CD14-positive monocyte (primary cell): ENCODE measurements at regions not wholly inside any gene's neighbourhood (a gene's known extent, or its start where the extent isn't known, plus 50 kb on each side); places are given as distances from the start of the nearest gene placed in this dataset.

Experiments
- DNase-seq, 3 donors: peaks; one replicate each; pipeline ENCODE4 v3.0.0-alpha.2; 2011 to 2022
- H2AFZ ChIP-seq: 2 replicates; pipeline ENCODE4 v1.6.0; 2012; ENCODE audit warnings: mild to moderate bottlenecking, low read depth, low read length, inconsistent platforms; ENCODE audit not compliant: insufficient read depth, poor library complexity, severe bottlenecking
- H3K27ac ChIP-seq, 2 donors: 1 replicate in 1 of 2; 2 replicates in 1 of 2; pipeline ENCODE4 v1.5.1; 2012 to 2013; ENCODE audit warnings: low read length in 2 of 2, control low read depth in 1 of 2, inconsistent platforms in 1 of 2, low read depth in 1 of 2, mild to moderate bottlenecking in 1 of 2
- H3K27me3 ChIP-seq, 2 donors: one replicate each; pipeline versions ENCODE4 v1.6.0 to v1.6.1; 2011 to 2013; ENCODE audit warnings: low read length in 2 of 2; ENCODE audit not compliant: control insufficient read depth in 2 of 2, insufficient read depth in 2 of 2
- H3K36me3 ChIP-seq, 2 donors: replicated peaks in 1 of 2; 1 replicate in 1 of 2; 2 replicates in 1 of 2; pipeline versions ENCODE4 v1.5.1 to v1.6.1; 2012 to 2013; ENCODE audit warnings: low read length in 2 of 2, control low read depth in 1 of 2, inconsistent platforms in 1 of 2, mild to moderate bottlenecking in 1 of 2; ENCODE audit not compliant: insufficient read depth in 2 of 2, control insufficient read depth in 1 of 2
- H3K4me1 ChIP-seq, 2 donors: 1 replicate in 1 of 2; 2 replicates in 1 of 2; pipeline versions ENCODE4 v1.5.1 to v1.6.1; 2012 to 2013; ENCODE audit warnings: low read length in 2 of 2, control low read depth in 1 of 2, inconsistent platforms in 1 of 2, mild to moderate bottlenecking in 1 of 2, moderate library complexity in 1 of 2; ENCODE audit not compliant: insufficient read depth in 2 of 2, control insufficient read depth in 1 of 2
- H3K4me2 ChIP-seq: replicated peaks from 2 replicates; pipeline ENCODE3; 2012; ENCODE audit warnings: low read length, moderate library complexity, mild to moderate bottlenecking; ENCODE audit not compliant: poor library complexity, severe bottlenecking; ENCODE audit errors: extremely low read depth
- H3K4me3 ChIP-seq, 3 experiments: fragments of 200-600 bp in 1 of 3; sonication (generic) in 1 of 3; replicated peaks in 1 of 3; 1 replicate in 2 of 3; 2 replicates in 1 of 3; pipeline ENCODE4 v1.5.1; 2011 to 2013; ENCODE audit warnings: low read length in 3 of 3, mild to moderate bottlenecking in 3 of 3, control low read depth in 2 of 3, low read depth in 2 of 3, inconsistent platforms in 1 of 3, moderate library complexity in 1 of 3
- H3K79me2 ChIP-seq: 2 replicates; pipeline ENCODE4 v1.6.0; 2012; ENCODE audit warnings: mild to moderate bottlenecking, control low read depth, inconsistent platforms, low read length, moderate library complexity; ENCODE audit not compliant: insufficient read depth
- H3K9ac ChIP-seq: 2 replicates; pipeline ENCODE4 v1.6.0; 2017; ENCODE audit warnings: low read length, mild to moderate bottlenecking; ENCODE audit not compliant: insufficient read depth, poor library complexity, severe bottlenecking
- H3K9me3 ChIP-seq, 2 donors: replicated peaks in 1 of 2; 1 replicate in 1 of 2; 2 replicates in 1 of 2; pipeline versions ENCODE4 v1.5.1 to v1.6.1; 2012 to 2013; ENCODE audit warnings: low read length in 2 of 2, control low read depth in 1 of 2; ENCODE audit not compliant: control insufficient read depth in 1 of 2, insufficient read depth in 1 of 2
- H4K20me1 ChIP-seq: 2 replicates; pipeline ENCODE4 v1.6.0; 2012; ENCODE audit warnings: mild to moderate bottlenecking, low read length, control low read depth, moderate library complexity; ENCODE audit not compliant: insufficient read depth
- H3K27ac Mint-ChIP-seq, 7 donors: one replicate each; pipeline ENCODE4 v1.8.0; 2020; ENCODE audit warnings: mild to moderate bottlenecking in 7 of 7, mixed read lengths in 7 of 7, moderate library complexity in 6 of 7, inconsistent platforms in 2 of 7
- H3K27me3 Mint-ChIP-seq, 3 donors: one replicate each; pipeline ENCODE4 v1.8.0; 2021 to 2022; ENCODE audit warnings: low read depth in 3 of 3, mild to moderate bottlenecking in 3 of 3, mixed read lengths in 3 of 3, moderate library complexity in 3 of 3, inconsistent platforms in 1 of 3
- H3K36me3 Mint-ChIP-seq, 2 donors: one replicate each; pipeline ENCODE4 v1.8.0; 2020; ENCODE audit warnings: mixed read lengths in 2 of 2, inconsistent platforms in 1 of 2, mild to moderate bottlenecking in 1 of 2
- H3K4me1 Mint-ChIP-seq: one replicate; pipeline ENCODE4 v1.8.0; 2020; ENCODE audit warnings: mild to moderate bottlenecking, mixed read lengths
- H3K4me3 Mint-ChIP-seq, 2 donors: one replicate each; pipeline ENCODE4 v1.8.0; 2020; ENCODE audit warnings: mild to moderate bottlenecking in 2 of 2, mixed read lengths in 2 of 2, moderate library complexity in 1 of 2
- H3K9me3 Mint-ChIP-seq, 7 donors: one replicate each; pipeline ENCODE4 v1.8.0; 2020 to 2022; ENCODE audit warnings: mixed read lengths in 7 of 7, mild to moderate bottlenecking in 6 of 7, moderate library complexity in 6 of 7, inconsistent platforms in 2 of 7
- CTCF ChIP-seq: fragments of 200-600 bp; IDR thresholded peaks from one replicate; pipeline ENCODE4 v1.8.0; 2022; ENCODE audit warnings: antibody characterized with exemption, mild to moderate bottlenecking
- WGBS: methylation state at CpG from one replicate; pipeline ENCODE4 v1.1.5; 2013; ENCODE audit warnings: missing lambda C conversion rate; ENCODE audit not compliant: insufficient coverage; 5-methylcytosine and 5-hydroxymethylcytosine counted together
- intact Hi-C, 2 donors: fragments of 100-400 bp; cut with micrococcal nuclease; formaldehyde crosslinking; loops; one replicate each; pipeline versions ENCODE4 v1.15.0 to v1.15.1; 2023

GRCh38 chr1:37239225-37239740, 205.0 kb upstream of the GRIK3 start:
- no peaks in the 10 kb centered on the region for H3K9me3 Mint-ChIP-seq
- H3K9me3 ChIP-seq: no peaks in the 10 kb centered on the region
- no peak overlapping the region for H3K4me2 ChIP-seq
- no peaks in the 10 kb centered on the region for H3K4me1 ChIP-seq
- no peak overlapping the region for H2AFZ ChIP-seq
- H3K4me3 Mint-ChIP-seq: no peak overlapping the region
- H4K20me1 ChIP-seq: no peaks in the 10 kb centered on the region
- H3K27ac ChIP-seq: no peak overlapping the region
- H3K36me3 ChIP-seq: no peaks in the 10 kb centered on the region
- H3K4me3 ChIP-seq: no peak overlapping the region
- no peak overlapping the region for H3K9ac ChIP-seq
- no peak for DNase-seq
- no peaks in the 10 kb centered on the region for H3K4me1 Mint-ChIP-seq
- no peak for TF ChIP-seq CTCF
- H3K79me2 ChIP-seq: no peaks in the 10 kb centered on the region
- 82% methylated on average over 2 of the region's 4 CpGs for WGBS
- intact Hi-C loops: no loop called here
- peak overlapping the region in 1 of 7 donors; percentile 62 for H3K27ac Mint-ChIP-seq
- no peaks in the 10 kb centered on the region for H3K27me3 ChIP-seq
- no peaks in the 10 kb centered on the region for H3K36me3 Mint-ChIP-seq
- peaks cover 6 to 22% (median 20%) of the 10 kb centered on the region in 3 donors for H3K27me3 Mint-ChIP-seq

DNA sequence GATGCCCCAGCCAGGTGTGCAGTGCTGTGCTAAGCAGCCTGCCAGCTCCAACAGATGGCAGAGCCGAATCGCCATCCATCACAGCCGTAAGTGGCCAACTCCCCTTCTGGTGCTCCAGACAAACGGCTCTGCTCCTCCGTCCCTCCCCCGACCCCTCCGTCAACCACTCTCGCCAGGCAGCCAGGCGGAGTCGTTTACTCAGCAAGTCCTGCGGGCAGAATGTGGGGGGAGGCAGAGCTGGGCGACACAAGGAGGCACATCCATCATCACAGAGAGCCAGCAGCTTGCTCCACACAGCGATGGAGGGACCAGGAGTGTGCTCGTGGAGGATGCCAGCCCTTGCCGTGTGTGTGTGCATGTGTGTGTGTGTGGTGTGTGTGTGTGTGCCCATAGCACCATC, 206.6 kb upstream of the GRIK3 start:
- Mint-ChIP-seq H3K4me1 (no peaks in the 10 kb centered on the region), H3K27ac (no peak overlapping the region), H3K36me3 (no peaks in the 10 kb centered on the region), H3K27me3 (peaks cover 3 to 15% (median 9%) of the 10 kb centered on the region in 3 donors), H3K4me3 (no peak overlapping the region), H3K9me3 (no peaks in the 10 kb centered on the region)
- intact Hi-C loops: no loop called here
- Histone ChIP-seq H4K20me1 (no peaks in the 10 kb centered on the region), H3K9me3 (no peaks in the 10 kb centered on the region), H3K27me3 (no peaks in the 10 kb centered on the region), H3K79me2 (no peaks in the 10 kb centered on the region), H2AFZ (no peak overlapping the region), H3K4me2 (no peak overlapping the region), H3K4me3 (no peak overlapping the region), H3K4me1 (no peaks in the 10 kb centered on the region), H3K9ac (no peak overlapping the region), H3K36me3 (no peaks in the 10 kb centered on the region), H3K27ac (no peak overlapping the region)
- no peak for TF ChIP-seq CTCF
- 38% methylated on average over 6 of the region's 15 CpGs for WGBS
- DNase-seq: no peak
